Endothelial cell of umbilical vein (primary cell): ENCODE measurements at regions not wholly inside any gene's neighbourhood (a gene's known extent, or its start where the extent isn't known, plus 50 kb on each side); places are given as distances from the start of the nearest gene placed in this dataset.

ENCODE experiments used
- BruUV-seq: library from RNA; stranded (reverse); fragments of 400-500 nt; replicated peaks from 2 replicates; lab custom pipeline; 2021; lab: Mats Ljungman, UMichigan
- CTCF ChIA-PET: fragments of 300-600, 350-600 bp; sonication (Branson Sonifier 250); formaldehyde crosslinking; loops from one replicate; lab custom pipeline; 2021; ENCODE audit warnings: antibody characterized with exemption, inconsistent platforms; lab: Charles Lee
- POLR2A ChIA-PET: fragments of 300-600, 350-600 bp; sonication (Branson Sonifier 250); formaldehyde crosslinking; loops from one replicate; lab custom pipeline; 2021; ENCODE audit warnings: antibody characterized with exemption, inconsistent platforms; lab: Charles Lee
- DNase-seq: peaks from one replicate; pipeline ENCODE4 v3.0.0-alpha.2; 2011; ENCODE audit warnings: low read depth, low spot score
- FAIRE-seq: peaks from 2 replicates; lab custom pipeline; 2011; peaks lifted over from hg19 to GRCh38; lab: Jason Lieb, UNC
- H2AFZ ChIP-seq: 2 replicates; pipeline ENCODE4 v1.6.0; 2012; ENCODE audit warnings: low read depth, low read length, control low read depth, inconsistent platforms
- H3K27ac ChIP-seq: 2 replicates; pipeline ENCODE4 v1.5.1; 2011; ENCODE audit warnings: low read depth, mild to moderate bottlenecking, control low read depth, low read length, moderate library complexity; ENCODE audit not compliant: insufficient read depth
- H3K27me3 ChIP-seq, 2 experiments: 2 replicates each; pipeline versions ENCODE4 v1.6.0 to v1.6.1; 2011; ENCODE audit warnings: low read length in 2 of 2, mixed read lengths in 1 of 2; ENCODE audit not compliant: control insufficient read depth in 2 of 2, insufficient read depth in 2 of 2
- H3K36me3 ChIP-seq, 2 experiments: 2 replicates in 1 of 2; 3 replicates in 1 of 2; pipeline ENCODE4 v1.5.1; 2011; ENCODE audit warnings: low read length in 2 of 2, mild to moderate bottlenecking in 1 of 2, moderate library complexity in 1 of 2; ENCODE audit not compliant: control insufficient read depth in 2 of 2, insufficient read depth in 2 of 2; ENCODE audit errors: extremely low read depth in 1 of 2
- H3K4me1 ChIP-seq: 3 replicates; pipeline ENCODE4 v1.5.1; 2011; ENCODE audit warnings: mild to moderate bottlenecking, low read length; ENCODE audit not compliant: control insufficient read depth, insufficient read depth; ENCODE audit errors: extremely low read depth
- H3K4me2 ChIP-seq: 2 replicates; pipeline ENCODE4 v1.6.1; 2011; ENCODE audit warnings: low read length, control low read depth, mixed read lengths; ENCODE audit not compliant: insufficient read depth
- H3K4me3 ChIP-seq, 3 experiments: fragments of 200-600 bp in 1 of 3; sonication (generic), shearing (Covaris generic) in 1 of 3; replicated peaks in 1 of 3; 2 replicates each; pipeline ENCODE4 v1.5.1; 2011 to 2016; ENCODE audit warnings: control low read depth in 3 of 3, low read length in 3 of 3, mild to moderate bottlenecking in 2 of 3, inconsistent platforms in 1 of 3, low read depth in 1 of 3, moderate library complexity in 1 of 3; ENCODE audit not compliant: insufficient read depth in 1 of 3
- H3K79me2 ChIP-seq: 2 replicates; pipeline ENCODE4 v1.6.0; 2012; ENCODE audit warnings: low read length, inconsistent platforms; ENCODE audit not compliant: control insufficient read depth, insufficient read depth
- H3K9ac ChIP-seq: replicated peaks from 2 replicates; pipeline ENCODE3; 2011; ENCODE audit warnings: low read length, control low read depth; ENCODE audit not compliant: insufficient read depth; ENCODE audit errors: extremely low read depth
- H3K9me1 ChIP-seq: replicated peaks from 3 replicates; pipeline ENCODE4 v1.6.0; 2011; ENCODE audit warnings: mild to moderate bottlenecking, low read length; ENCODE audit not compliant: control insufficient read depth, insufficient read depth; ENCODE audit errors: extremely low read depth
- H3K9me3 ChIP-seq: replicated peaks from 2 replicates; pipeline ENCODE4 v1.5.1; 2012; ENCODE audit warnings: low read length, inconsistent platforms; ENCODE audit not compliant: control insufficient read depth, insufficient read depth
- H4K20me1 ChIP-seq: replicated peaks from 2 replicates; pipeline ENCODE3; 2011; ENCODE audit warnings: mild to moderate bottlenecking, low read length; ENCODE audit not compliant: control insufficient read depth, insufficient read depth; ENCODE audit errors: extremely low read depth
- CTCF ChIP-seq, 2 donors: IDR thresholded peaks; 1 replicate in 1 of 2; 2 replicates in 1 of 2; pipeline ENCODE4 v1.5.1; 2011; ENCODE audit warnings: low read length in 2 of 2, mild to moderate bottlenecking in 2 of 2, moderate library complexity in 2 of 2, control low read depth in 1 of 2, inconsistent platforms in 1 of 2, low read depth in 1 of 2; ENCODE audit not compliant: insufficient read depth in 1 of 2; ENCODE audit errors: extremely low read depth in 1 of 2
- EZH2 ChIP-seq: IDR thresholded peaks from 2 replicates; pipeline ENCODE4 v1.6.1; 2012; ENCODE audit warnings: borderline replicate concordance, low read depth, mild to moderate bottlenecking, moderate library complexity, low read length, inconsistent platforms; ENCODE audit not compliant: severe bottlenecking
- FOS ChIP-seq: IDR thresholded peaks from 2 replicates; pipeline ENCODE4 v1.6.1; 2011; ENCODE audit warnings: mild to moderate bottlenecking, low read length, moderate library complexity, borderline replicate concordance; ENCODE audit not compliant: insufficient read depth
- GATA2 ChIP-seq: IDR thresholded peaks from 2 replicates; pipeline ENCODE4 v1.7.0; 2011; ENCODE audit warnings: low read depth, mild to moderate bottlenecking, moderate library complexity, mixed read lengths, low read length; ENCODE audit not compliant: insufficient read length, insufficient read depth
- JUN ChIP-seq: IDR thresholded peaks from 2 replicates; pipeline ENCODE4 v1.6.1; 2011; ENCODE audit warnings: borderline replicate concordance, low read depth; ENCODE audit not compliant: insufficient read length, insufficient read depth
- MYC ChIP-seq: IDR thresholded peaks from one replicate; pipeline ENCODE4 v1.6.1; 2011; ENCODE audit warnings: mild to moderate bottlenecking, low read depth, low read length
- dilution Hi-C: fragments of 300-500 bp; cut with MboI; formaldehyde crosslinking; loops from one replicate; pipeline ENCODE4 v1.15.0; 2019; ENCODE audit warnings: low sequenced_read_pairs; ENCODE audit not compliant: extremely low pct_ligation_motif_present
- intact Hi-C: fragments of 100-400 bp; cut with micrococcal nuclease; formaldehyde crosslinking; loops from one replicate; pipeline ENCODE4 v1.10.0; 2022

GRCh38 chr10:57867241-57867640 is 400.5 kb downstream of the IPMK start:
- dilution Hi-C loops (no loop called here), intact Hi-C loops (no loop called here)
- FAIRE-seq (no peak), DNase-seq (no peak)
- Histone ChIP-seq H2AFZ (no peak overlapping the region), H3K36me3 (no peaks in the 10 kb centered on the region), H3K9me3 (peaks cover 2% of the 10 kb centered on the region), H3K4me2 (no peak overlapping the region), H4K20me1 (no peaks in the 10 kb centered on the region), H3K27ac (no peak overlapping the region), H3K4me3 (no peak overlapping the region), H3K79me2 (no peaks in the 10 kb centered on the region), H3K27me3 (no peaks in the 10 kb centered on the region), H3K9ac (no peak overlapping the region), H3K9me1 (no peaks in the 10 kb centered on the region), H3K4me1 (no peaks in the 10 kb centered on the region)
- CTCF ChIA-PET: no interaction called here
- BruUV-seq: no TSS peak
- POLR2A ChIA-PET: no interaction called here
- TF ChIP-seq FOS: no peak
- no peak for TF ChIP-seq MYC
- TF ChIP-seq EZH2: no peak
- TF ChIP-seq JUN: no peak
- TF ChIP-seq GATA2: no peak
- TF ChIP-seq CTCF (IDR thresholded peaks at IDR 0.05; ENCODE audit: extremely low read depth in 1 of 2, insufficient read depth in 1 of 2, low read depth in 1 of 2, low read length in 2 of 2): no peak
